Cardiac muscle cell (in vitro differentiated cells and primary cell): ENCODE measurements at regions not wholly inside any gene's neighbourhood (a gene's known extent, or its start where the extent isn't known, plus 50 kb on each side); places are given as distances from the start of the nearest gene placed in this dataset.

Source experiments
- DNase-seq, 2 donors: peaks; one replicate each; pipeline versions ENCODE4 v3.0.0 to v3.0.0-alpha.2; 2010 to 2017; ENCODE audit warnings: low read depth in 1 of 2, low spot score in 1 of 2
- H3K27ac ChIP-seq: fragments of 200-600 bp; sonication (generic); 2 replicates; pipeline ENCODE4 v1.5.1; 2016
- H3K27me3 ChIP-seq: fragments of 200-600 bp; sonication (generic); 2 replicates; pipeline ENCODE4 v1.6.0; 2016; ENCODE audit warnings: control low read depth
- H3K36me3 ChIP-seq: fragments of 200-600 bp; sonication (generic); 2 replicates; pipeline ENCODE4 v1.5.1; 2016; ENCODE audit warnings: control low read depth
- H3K4me1 ChIP-seq: fragments of 200-600 bp; sonication (generic); 2 replicates; pipeline ENCODE4 v1.8.1; 2017; ENCODE audit warnings: low read depth, mild to moderate bottlenecking, mixed run types
- H3K4me3 ChIP-seq: fragments of 200-600 bp; sonication (generic); 2 replicates; pipeline ENCODE4 v1.5.1; 2016; ENCODE audit warnings: mild to moderate bottlenecking
- H3K9me3 ChIP-seq: fragments of 200-600 bp; sonication (generic); 2 replicates; pipeline ENCODE4 v1.5.1; 2017; ENCODE audit warnings: low read depth, mild to moderate bottlenecking, control low read depth
- TF ChIP-seq, protein P1 (sequence below): IDR thresholded peaks from 2 replicates; pipeline ENCODE4 v1.5.1; 2012; ENCODE audit warnings: low read depth, mild to moderate bottlenecking, low read length

DNA sequence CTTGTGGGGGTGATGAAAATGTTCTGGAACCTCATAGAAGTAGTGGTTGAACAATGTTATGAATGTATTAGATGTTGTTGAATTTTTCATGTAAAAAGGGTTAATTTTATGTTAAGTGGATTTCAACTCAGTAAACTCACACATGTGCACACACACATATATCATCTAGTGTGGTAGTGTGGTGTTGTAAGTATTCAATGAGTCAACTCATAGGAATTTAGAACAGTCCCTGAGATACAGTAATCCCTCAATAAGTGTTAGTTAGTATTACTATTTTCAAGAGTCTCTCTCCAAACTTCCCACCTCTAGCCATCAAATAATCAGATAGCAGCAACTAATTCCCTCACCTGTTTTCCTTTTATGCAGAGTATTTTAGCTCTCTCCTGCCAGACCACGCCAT, 563.1 kb upstream of the JARID2 start:
- H3K36me3 ChIP-seq, result no peaks in the 10 kb centered on the region
- H3K27ac ChIP-seq, result no peak overlapping the region
- TF ChIP-seq, protein P1, sequence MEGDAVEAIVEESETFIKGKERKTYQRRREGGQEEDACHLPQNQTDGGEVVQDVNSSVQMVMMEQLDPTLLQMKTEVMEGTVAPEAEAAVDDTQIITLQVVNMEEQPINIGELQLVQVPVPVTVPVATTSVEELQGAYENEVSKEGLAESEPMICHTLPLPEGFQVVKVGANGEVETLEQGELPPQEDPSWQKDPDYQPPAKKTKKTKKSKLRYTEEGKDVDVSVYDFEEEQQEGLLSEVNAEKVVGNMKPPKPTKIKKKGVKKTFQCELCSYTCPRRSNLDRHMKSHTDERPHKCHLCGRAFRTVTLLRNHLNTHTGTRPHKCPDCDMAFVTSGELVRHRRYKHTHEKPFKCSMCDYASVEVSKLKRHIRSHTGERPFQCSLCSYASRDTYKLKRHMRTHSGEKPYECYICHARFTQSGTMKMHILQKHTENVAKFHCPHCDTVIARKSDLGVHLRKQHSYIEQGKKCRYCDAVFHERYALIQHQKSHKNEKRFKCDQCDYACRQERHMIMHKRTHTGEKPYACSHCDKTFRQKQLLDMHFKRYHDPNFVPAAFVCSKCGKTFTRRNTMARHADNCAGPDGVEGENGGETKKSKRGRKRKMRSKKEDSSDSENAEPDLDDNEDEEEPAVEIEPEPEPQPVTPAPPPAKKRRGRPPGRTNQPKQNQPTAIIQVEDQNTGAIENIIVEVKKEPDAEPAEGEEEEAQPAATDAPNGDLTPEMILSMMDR, result no peak
- H3K4me1 ChIP-seq, result no peaks in the 10 kb centered on the region
- H3K27me3 ChIP-seq, result no peaks in the 10 kb centered on the region
- DNase-seq, result peak in 1 of 2 donors; percentile 69
- H3K4me3 ChIP-seq, result no peak overlapping the region
- no peaks in the 10 kb centered on the region for H3K9me3 ChIP-seq

DNA sequence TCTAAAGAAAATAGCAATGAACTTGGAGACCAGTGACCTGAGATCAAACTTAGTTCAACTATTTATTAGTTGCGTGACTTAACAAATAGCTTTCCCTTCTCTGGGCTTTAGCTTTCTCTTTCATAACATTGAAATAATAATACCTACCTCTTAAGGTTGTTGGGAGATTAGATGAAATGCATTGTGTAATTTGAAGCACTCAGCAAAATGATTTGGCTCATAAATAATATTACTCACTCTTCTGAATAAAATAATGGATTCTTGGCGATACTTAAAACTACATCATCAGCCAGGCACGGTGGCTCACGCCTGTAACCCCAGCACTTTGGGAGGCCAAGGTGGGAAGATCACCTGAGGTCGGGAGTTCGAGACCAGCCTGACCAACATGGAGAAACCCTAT, 556.2 kb upstream of the JARID2 start:
- H3K4me1 ChIP-seq, result peaks cover 6% of the 10 kb centered on the region
- no peaks in the 10 kb centered on the region for H3K27me3 ChIP-seq
- no peak for DNase-seq
- H3K4me3 ChIP-seq, result no peak overlapping the region
- H3K36me3 ChIP-seq, result no peaks in the 10 kb centered on the region
- TF ChIP-seq, protein P1, result no peak
- no peak overlapping the region for H3K27ac ChIP-seq
- H3K9me3 ChIP-seq, result no peaks in the 10 kb centered on the region

DNA sequence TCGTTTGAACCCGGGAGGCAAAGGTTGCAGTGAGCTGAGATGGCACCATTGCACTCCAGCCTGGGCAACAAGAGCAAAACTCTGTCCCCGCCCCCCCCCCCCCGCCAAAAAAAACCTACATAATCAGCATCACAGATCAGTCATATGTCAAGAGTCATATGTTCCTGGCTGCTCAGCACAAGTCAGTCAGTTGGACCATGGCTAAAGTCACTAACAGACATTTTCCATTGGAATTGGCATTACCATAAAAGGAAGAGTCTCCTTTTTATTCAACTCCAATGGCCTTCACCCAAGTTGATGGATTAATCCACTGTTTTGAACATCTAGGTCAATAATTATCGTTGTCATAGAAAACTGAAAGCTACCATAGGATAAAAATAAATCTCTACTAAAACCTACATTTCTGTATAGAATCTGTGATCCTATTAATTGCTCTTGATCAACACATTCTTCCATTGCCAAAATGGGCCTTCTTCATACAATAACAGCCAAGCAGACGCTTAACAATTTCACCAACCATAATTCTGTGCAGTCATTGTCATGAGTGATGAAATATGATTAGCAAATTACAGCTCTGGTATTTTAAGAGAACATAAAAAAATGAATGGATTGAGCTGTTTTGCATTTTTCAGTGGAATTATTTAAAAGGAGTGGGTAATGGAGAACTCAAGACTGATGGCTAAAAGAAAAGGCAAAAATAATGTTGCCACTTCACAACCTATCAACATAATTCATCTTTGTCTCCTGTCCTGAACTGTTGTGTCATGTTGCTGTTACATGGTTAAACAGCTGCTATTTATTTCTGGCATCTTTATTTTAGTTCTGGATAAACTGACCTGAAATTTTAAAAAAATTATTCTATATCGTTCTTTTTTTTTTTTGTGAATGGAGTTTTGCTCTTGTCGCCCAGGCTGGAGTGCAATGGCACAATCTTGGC, 555.5 kb upstream of the JARID2 start:
- peaks cover 6% of the 10 kb centered on the region for H3K4me1 ChIP-seq
- H3K27me3 ChIP-seq, result no peaks in the 10 kb centered on the region
- TF ChIP-seq, protein P1, result no peak
- DNase-seq, result no peak
- H3K9me3 ChIP-seq, result no peaks in the 10 kb centered on the region
- no peak overlapping the region for H3K4me3 ChIP-seq
- no peaks in the 10 kb centered on the region for H3K36me3 ChIP-seq
- no peak overlapping the region for H3K27ac ChIP-seq

DNA sequence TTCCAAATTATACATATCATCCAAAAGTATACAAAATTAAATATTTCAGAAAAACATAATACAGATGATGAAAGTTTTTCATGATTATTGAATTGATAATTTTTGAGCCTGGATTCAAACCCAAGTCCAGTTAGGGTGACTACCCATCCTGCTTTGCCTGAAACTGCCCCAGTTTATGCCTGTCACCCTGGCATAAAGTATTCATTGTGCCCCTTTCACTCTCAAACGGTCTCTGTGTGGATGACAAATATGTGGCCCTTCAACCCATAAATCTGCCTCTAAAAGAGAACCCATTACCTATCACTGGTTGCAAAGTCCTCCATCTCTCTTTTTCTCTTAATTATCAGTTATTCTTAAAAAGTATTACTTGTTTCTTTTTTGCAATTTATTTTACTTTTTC, 553.7 kb upstream of the JARID2 start:
- H3K36me3 ChIP-seq, result no peaks in the 10 kb centered on the region
- peaks cover 6% of the 10 kb centered on the region for H3K4me1 ChIP-seq
- H3K27ac ChIP-seq, result no peak overlapping the region
- H3K27me3 ChIP-seq, result no peaks in the 10 kb centered on the region
- DNase-seq, result no peak
- H3K9me3 ChIP-seq, result no peaks in the 10 kb centered on the region
- TF ChIP-seq, protein P1, result no peak
- no peak overlapping the region for H3K4me3 ChIP-seq

DNA sequence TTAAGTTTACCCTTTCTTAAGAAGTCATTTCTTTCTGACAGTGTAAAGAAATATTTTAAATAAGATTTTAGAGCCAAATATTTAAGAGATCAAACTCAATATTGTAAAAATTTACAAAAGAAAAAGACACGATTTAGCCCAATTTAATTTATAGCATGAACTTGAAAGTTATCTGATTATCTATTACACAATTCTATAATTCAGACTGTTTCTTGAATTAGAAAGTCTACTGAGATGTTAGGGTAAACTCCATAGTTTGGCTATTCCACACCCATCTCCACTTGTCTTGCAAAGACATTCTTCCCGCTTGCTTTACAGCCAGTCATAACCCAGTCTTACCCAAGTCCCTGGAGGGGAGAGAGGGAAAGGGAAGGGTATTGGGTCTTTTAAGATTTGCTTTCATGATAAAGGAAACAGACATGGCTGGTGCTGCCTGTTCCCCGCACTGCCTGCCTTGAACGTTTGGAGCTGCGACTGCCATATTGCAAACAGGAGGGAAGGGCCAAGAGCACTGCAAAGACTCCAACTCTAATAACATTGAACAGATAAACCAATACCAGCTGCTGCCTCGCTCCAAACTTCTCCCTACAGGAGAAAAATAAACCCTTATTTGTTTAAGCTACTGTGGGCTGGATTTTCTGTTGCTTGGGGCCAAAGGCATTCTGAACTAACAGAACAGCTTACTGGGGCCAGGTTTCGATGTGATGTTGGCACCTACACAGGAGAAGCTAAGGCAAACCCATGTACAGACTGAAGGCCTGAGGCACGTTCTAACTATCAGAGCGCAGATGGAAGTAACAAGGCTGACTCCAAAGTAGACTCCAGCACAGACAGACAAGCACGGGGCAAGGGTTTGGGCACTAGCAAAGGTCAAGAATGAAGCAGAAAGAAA, 552.3 kb upstream of the JARID2 start:
- Histone ChIP-seq H3K9me3 (no peaks in the 10 kb centered on the region), H3K27me3 (no peaks in the 10 kb centered on the region), H3K27ac (no peak overlapping the region), H3K4me3 (no peak overlapping the region), H3K4me1 (peaks cover 6% of the 10 kb centered on the region), H3K36me3 (no peaks in the 10 kb centered on the region)
- no peak for DNase-seq
- TF ChIP-seq, protein P1, result no peak
